GM12875 (cell line): ENCODE measurements at regions not wholly inside any gene's neighbourhood (a gene's known extent, or its start where the extent isn't known, plus 50 kb on each side); places are given as distances from the start of the nearest gene placed in this dataset.

Experiments used
- H3K4me3 ChIP-seq: one replicate; pipeline ENCODE4 v1.5.1; 2011; ENCODE audit warnings: low read depth, low read length, control low read depth
- TF ChIP-seq, protein P1 (sequence below): IDR thresholded peaks from 2 replicates; pipeline ENCODE4 v1.5.1; 2011; ENCODE audit warnings: low read depth, mild to moderate bottlenecking, control low read depth, inconsistent platforms, low read length, moderate library complexity, borderline replicate concordance; ENCODE audit not compliant: insufficient read depth

DNA sequence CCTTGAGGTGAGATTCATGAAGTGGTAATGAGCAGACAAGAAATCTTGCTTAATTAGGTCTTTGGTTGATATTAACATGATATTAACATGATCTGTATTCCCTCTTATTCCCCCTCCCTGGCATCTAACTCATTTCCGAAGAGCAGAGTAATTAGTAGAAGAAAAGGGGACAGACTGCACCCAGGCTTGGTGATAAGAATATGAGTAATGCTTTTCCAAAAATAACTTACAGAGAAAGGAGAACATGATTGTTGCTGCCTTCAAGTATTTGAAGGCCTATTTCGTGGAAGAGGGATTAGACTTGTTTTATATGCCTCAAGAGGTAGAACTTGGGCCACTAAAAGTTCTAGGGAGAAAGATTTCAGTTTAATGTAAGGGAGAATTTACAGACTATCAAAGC, 130.6 kb upstream of the ATP5MC3 start:
- TF ChIP-seq, protein P1, sequence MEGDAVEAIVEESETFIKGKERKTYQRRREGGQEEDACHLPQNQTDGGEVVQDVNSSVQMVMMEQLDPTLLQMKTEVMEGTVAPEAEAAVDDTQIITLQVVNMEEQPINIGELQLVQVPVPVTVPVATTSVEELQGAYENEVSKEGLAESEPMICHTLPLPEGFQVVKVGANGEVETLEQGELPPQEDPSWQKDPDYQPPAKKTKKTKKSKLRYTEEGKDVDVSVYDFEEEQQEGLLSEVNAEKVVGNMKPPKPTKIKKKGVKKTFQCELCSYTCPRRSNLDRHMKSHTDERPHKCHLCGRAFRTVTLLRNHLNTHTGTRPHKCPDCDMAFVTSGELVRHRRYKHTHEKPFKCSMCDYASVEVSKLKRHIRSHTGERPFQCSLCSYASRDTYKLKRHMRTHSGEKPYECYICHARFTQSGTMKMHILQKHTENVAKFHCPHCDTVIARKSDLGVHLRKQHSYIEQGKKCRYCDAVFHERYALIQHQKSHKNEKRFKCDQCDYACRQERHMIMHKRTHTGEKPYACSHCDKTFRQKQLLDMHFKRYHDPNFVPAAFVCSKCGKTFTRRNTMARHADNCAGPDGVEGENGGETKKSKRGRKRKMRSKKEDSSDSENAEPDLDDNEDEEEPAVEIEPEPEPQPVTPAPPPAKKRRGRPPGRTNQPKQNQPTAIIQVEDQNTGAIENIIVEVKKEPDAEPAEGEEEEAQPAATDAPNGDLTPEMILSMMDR: no peak
- H3K4me3 ChIP-seq: no peak overlapping the region

DNA sequence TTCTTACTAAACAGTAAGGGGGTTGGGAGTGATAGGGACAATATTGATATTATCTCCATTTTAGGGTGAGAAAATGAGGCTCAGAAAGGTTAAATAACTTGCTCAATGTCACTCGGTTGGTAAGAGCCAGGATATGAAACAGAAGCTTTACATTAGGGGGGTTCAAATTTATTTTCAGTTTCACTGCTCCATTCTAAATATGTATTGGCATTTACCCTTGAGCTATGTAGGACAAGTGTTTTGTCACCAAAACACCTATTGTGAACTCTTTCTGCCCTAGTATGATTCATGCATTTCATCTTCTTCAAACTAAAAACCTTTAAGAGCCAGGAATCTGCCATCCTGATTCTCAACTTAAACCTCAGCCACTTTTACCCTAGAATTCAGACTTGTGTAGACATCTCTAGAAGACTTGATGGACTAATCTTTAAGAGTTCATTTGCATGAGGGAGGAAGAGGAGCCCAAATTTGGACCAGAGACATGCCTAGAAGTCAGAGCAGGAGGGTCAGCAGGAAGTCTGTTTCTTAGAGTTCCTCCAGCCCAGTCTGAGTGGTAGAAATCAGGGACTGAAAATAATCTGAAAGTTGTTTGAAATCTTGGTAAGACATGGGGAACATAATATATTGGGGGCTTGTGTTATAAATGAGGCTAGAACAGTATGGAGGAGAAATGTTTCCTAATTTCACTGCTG, 129.4 kb upstream of the ATP5MC3 start:
- no peak overlapping the region for H3K4me3 ChIP-seq
- TF ChIP-seq, protein P1: no peak

GRCh38 chr2:175309799-175310198, 128.3 kb upstream of the ATP5MC3 start:
- H3K4me3 ChIP-seq: no peak overlapping the region

GRCh38 chr2:175308005-175308404, 126.5 kb upstream of the ATP5MC3 start:
- TF ChIP-seq, protein P1: no peak
- no peak overlapping the region for H3K4me3 ChIP-seq

More at GRCh38 chr2:175309799-175310198, 128.3 kb upstream of the ATP5MC3 start:
- TF ChIP-seq, protein P1: peak; percentile 54

DNA sequence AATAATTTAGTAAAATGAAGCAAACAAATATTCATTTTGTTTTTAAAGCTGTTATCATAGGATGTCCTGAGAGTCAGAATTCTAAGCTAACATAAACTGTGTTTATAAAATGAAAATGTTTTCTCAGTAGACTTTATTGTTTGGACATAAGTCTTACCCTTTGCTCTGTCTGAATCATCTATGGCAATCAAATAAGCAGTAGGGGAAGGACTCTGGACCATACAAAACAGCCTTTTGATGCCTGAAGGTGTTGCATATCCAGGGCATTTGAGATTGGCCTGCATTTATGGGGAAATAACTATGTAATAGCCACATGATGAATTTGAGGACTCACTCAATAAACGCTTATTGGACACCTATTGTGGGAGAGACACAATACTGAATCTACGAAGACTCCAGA, 123.0 kb upstream of the ATP5MC3 start:
- TF ChIP-seq, protein P1: no peak
- no peak overlapping the region for H3K4me3 ChIP-seq

DNA sequence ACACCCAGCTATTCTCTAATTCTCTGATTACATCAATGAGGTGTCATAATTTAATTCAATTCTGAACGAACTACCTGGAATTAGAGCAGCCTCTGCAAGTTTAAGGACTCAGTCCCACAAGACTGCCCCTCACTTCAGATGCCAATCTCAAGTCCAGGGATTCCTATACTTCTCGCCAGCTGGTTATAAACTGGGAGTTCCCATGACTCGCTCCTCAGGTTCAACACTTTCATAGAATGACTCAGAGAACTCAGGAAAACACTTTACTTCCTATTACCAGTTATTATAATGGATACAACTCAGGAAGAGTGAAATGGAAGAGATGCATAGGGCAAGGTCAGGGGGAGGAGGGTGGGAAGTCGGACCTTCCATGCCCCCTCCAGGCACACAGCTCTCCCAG, 112.3 kb upstream of the ATP5MC3 start:
- no peak overlapping the region for H3K4me3 ChIP-seq
- TF ChIP-seq, protein P1: no peak

DNA sequence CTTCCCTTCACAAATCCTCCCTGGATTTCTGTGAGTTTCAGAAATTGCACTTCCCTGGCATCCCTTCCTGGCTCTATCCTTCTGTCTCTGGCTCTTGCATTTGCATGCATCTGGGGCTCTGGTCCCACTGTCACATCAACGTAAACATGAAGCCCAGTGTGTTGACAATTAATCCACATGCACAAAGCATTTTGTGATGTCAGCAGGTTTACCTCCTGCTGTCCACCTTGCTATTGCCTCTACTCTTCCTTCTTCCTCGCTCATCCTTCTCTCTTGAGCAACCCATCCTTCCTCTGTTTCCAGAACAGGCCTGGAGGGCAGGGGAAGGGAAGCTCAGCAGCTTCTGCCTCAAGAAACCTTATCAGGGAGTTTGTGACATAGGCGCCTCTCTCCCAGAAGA, 111.7 kb upstream of the ATP5MC3 start:
- H3K4me3 ChIP-seq: no peak overlapping the region
- TF ChIP-seq, protein P1: no peak
